D721Med (cell line): ENCODE measurements at regions not wholly inside any gene's neighbourhood (a gene's known extent, or its start where the extent isn't known, plus 50 kb on each side); places are given as distances from the start of the nearest gene placed in this dataset.
"Not testable (repeated sequence)": the region's sequence is repeated elsewhere in the genome, so short reads cannot be mapped to it uniquely, and the experiment has no call there.

Source experiments
- DNase-seq: peaks from one replicate; pipeline ENCODE4 v3.0.0; 2011; ENCODE audit warnings: low spot score; ENCODE audit not compliant: insufficient read length
- FAIRE-seq: peaks from 2 replicates; lab custom pipeline; 2011; peaks lifted over from hg19 to GRCh38; lab: Jason Lieb, UNC
- TF ChIP-seq, protein P1 (sequence below): IDR thresholded peaks from 2 replicates; pipeline ENCODE4 v1.5.1; 2012; ENCODE audit warnings: mild to moderate bottlenecking, control low read depth; ENCODE audit not compliant: insufficient read depth; ENCODE audit errors: missing control alignments

DNA sequence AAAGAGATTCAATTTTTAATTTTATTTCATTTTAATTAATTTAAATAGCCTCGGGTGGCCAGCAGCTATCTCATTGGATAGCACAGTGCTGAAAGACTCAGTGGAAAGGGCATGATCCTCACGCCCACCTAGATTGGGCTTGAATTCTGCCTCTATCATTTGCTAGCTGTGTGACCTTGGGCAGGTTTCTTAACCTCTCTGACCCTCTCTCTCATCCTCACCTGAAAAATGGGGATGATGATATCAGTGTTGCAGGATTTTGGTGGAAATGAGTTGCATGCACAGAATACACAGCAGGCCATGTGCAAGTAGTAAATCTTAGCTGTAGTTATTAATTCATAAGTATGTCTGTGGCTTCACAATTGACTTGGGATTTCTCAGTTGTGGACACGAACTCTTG is 272.4 kb upstream of the XYLT1 start:
- no peak for DNase-seq
- TF ChIP-seq, protein P1, sequence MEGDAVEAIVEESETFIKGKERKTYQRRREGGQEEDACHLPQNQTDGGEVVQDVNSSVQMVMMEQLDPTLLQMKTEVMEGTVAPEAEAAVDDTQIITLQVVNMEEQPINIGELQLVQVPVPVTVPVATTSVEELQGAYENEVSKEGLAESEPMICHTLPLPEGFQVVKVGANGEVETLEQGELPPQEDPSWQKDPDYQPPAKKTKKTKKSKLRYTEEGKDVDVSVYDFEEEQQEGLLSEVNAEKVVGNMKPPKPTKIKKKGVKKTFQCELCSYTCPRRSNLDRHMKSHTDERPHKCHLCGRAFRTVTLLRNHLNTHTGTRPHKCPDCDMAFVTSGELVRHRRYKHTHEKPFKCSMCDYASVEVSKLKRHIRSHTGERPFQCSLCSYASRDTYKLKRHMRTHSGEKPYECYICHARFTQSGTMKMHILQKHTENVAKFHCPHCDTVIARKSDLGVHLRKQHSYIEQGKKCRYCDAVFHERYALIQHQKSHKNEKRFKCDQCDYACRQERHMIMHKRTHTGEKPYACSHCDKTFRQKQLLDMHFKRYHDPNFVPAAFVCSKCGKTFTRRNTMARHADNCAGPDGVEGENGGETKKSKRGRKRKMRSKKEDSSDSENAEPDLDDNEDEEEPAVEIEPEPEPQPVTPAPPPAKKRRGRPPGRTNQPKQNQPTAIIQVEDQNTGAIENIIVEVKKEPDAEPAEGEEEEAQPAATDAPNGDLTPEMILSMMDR, result no peak
- no peak for FAIRE-seq

DNA sequence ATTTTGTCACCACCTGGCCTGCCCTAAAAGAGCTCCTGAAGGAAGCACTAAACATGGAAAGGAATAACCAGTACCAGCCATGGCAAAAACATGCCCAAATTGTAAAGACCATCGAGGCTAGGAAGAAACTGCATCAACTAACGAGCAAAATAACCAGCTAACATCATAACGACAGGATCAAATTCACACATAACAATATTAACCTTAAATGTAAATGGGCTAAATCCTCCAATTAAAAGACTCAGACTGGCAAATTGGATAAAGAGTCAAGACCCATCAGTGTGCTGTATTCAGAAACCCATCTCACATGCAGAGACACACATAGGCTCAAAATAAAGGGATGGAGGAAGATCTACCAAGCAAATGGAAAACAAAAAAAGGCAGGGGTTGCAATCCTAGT is 264.3 kb upstream of the XYLT1 start:
- not testable (repeated sequence) for DNase-seq, FAIRE-seq

DNA sequence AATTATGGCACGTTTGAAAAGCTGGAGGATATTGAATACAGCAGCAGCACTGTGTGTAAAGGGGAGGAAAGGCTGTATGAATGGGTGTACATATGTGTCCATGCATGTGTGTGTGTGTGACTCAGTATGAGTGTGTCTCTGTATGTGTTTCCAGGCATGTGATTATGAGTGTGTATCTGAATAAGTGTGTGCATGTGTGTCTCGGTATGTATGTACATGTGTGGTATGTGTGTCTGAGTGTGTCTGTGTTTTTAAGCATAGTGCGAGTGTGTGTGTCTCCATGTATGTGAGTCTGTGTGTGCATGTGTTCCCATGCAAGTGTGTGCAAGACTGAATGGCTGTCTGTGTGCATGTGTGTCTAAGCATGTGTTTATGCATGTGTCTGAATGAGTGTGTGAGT is 259.1 kb upstream of the XYLT1 start:
- DNase-seq, result no peak
- TF ChIP-seq, protein P1, result no peak
- FAIRE-seq, result no peak

DNA sequence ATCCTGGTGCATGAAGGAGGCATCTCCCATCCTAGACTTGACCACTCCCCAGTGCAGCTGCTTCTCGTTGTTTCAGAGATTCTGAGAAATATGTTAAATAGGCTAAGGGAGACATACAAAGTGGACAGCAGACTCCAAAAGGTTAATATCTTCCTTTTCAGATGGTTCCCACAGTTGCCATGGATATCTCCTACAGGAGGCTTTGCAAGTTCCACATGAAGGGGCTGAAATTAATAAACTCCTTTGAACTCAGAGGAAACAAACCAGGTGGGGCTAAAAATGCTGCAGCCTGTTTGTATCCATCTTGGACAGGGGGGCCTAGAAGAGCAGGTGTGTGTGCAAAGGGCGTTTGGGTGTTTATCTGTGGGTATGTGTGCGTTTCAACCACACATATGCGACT is 257.4 kb upstream of the XYLT1 start:
- TF ChIP-seq, protein P1, result no peak
- DNase-seq (no peak), FAIRE-seq (no peak)

DNA sequence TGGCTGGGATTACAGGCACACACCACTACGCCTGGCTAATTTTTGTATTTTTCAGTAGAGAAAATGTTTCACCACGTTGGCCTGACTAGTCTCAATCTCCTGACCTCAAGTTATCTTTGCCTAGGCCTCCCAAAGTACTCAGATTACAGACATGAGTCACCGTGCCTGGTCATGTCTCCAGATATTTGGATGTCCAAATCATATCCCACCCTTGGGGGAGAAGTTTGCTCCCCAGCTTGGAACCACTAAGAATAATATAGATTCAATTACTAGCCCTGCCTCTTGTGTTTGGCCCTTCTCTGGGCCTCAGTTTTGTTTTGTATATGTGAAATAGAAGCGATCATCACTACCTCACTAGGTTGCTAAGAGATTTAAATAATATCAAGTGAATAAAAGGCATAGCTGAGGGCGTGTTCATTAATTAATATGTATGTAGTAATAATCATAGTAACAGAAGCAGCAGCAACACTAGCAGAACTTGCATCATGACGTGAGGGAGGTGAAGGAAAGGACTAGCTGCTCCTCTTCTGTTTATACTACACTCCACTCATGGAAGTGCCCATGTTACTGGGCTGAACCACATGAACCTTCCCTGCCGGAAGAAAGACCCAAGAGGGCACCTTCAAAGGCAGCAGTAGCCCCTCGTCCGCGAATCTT is 253.6 kb upstream of the XYLT1 start:
- no peak for FAIRE-seq
- no peak for DNase-seq
- TF ChIP-seq, protein P1, result no peak

DNA sequence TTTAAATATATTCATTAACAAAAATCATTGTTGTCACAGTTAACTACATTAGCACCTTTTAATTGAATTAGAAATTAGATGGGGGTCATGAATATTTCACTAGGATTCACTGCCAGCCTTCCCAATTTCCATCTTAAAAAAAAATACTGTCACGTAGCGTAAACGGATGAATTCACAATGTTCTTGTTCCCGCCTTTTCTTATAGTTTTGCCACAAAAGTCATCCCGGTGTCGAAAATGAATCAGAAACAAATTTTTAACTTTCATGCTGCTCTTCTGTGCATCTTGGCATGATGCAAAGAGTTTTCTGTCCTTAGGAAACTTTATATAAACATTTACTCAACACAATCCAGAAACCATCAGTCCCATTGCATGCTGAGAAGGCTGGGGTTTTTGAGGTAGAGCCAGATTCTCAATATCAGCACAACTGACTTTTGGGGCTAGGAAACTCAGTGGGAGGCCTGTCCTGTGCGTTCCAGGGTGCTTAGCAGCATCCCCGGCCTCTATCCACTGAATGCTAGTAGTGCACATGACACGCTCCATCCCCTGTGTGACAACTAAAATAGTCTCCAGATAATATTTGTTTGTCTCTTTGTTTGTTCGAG is 252.9 kb upstream of the XYLT1 start:
- TF ChIP-seq, protein P1, result no peak
- no peak for FAIRE-seq
- no peak for DNase-seq

DNA sequence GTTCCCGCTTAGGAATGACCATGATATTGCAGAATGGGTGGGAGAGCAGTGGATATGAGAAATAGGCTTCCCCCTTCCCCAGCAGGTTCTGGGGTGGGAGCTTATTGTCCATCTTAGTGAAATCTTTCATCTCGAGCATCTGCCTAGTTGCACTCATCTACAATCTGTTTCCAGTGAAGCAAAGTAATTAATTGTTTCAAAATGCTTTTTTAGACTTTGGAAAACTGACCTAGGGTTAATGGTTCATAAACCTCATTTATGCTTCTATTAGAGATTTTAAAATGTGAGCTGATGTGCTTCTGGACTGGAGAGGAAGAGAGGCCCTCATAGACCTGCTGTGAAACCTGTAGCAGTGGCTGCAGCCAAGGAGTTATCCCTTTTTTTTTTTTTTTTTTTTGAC is 247.7 kb upstream of the XYLT1 start:
- TF ChIP-seq, protein P1, result no peak
- DNase-seq (no peak), FAIRE-seq (no peak)
